GM23338 (cell line): ENCODE measurements at regions not wholly inside any gene's neighbourhood (a gene's known extent, or its start where the extent isn't known, plus 50 kb on each side); places are given as distances from the start of the nearest gene placed in this dataset.

ENCODE experiments used
- ATAC-seq: fragments of 200-7000 bp; cut with Tn5 transposase; 3 replicates; pipeline ENCODE4 v1.9.1; 2020
- DNase-seq: peaks from one replicate; pipeline ENCODE4 v3.0.0-alpha.2; 2015; ENCODE audit warnings: low spot score
- H2AFZ ChIP-seq: fragments of 200-600 bp; sonication (generic); 2 replicates; pipeline ENCODE4 v1.8.0; 2016; ENCODE audit warnings: antibody characterized with exemption, mild to moderate bottlenecking, moderate library complexity
- H3F3A ChIP-seq: fragments of 200-600 bp; sonication (generic); replicated peaks from 2 replicates; pipeline ENCODE4 v1.8.0; 2017; ENCODE audit warnings: antibody characterized with exemption, mixed run types, low read depth
- H3K27ac ChIP-seq: fragments of 200-600 bp; sonication (generic); 2 replicates; pipeline ENCODE4 v1.6.1; 2016; ENCODE audit warnings: low read depth
- H3K27me3 ChIP-seq: fragments of 200-600 bp; sonication (generic); 2 replicates; pipeline ENCODE4 v1.8.0; 2016; ENCODE audit warnings: mild to moderate bottlenecking, mixed run types, moderate library complexity; ENCODE audit not compliant: insufficient read depth
- H3K36me3 ChIP-seq: fragments of 200-600 bp; sonication (generic); 2 replicates; pipeline ENCODE4 v1.8.0; 2016; ENCODE audit warnings: mild to moderate bottlenecking; ENCODE audit not compliant: insufficient read depth
- H3K4me1 ChIP-seq: fragments of 200-600 bp; sonication (generic); 2 replicates; pipeline ENCODE4 v1.8.0; 2016; ENCODE audit warnings: mild to moderate bottlenecking, moderate library complexity; ENCODE audit not compliant: insufficient read depth
- H3K4me2 ChIP-seq: fragments of 200-600 bp; sonication (generic); 2 replicates; pipeline ENCODE4 v1.7.1; 2017; ENCODE audit warnings: mixed run types
- H3K4me3 ChIP-seq: fragments of 200-600 bp; sonication (generic); 2 replicates; pipeline ENCODE4 v1.6.1; 2016; ENCODE audit warnings: mixed run types
- H3K79me2 ChIP-seq: fragments of 200-600 bp; sonication (generic); replicated peaks from 2 replicates; pipeline ENCODE4 v1.8.0; 2017; ENCODE audit warnings: mild to moderate bottlenecking; ENCODE audit not compliant: insufficient read depth
- H3K9me2 ChIP-seq: fragments of 200-600 bp; sonication (generic); 2 replicates; pipeline ENCODE4 v1.8.0; 2017; ENCODE audit not compliant: insufficient read depth
- H4K20me1 ChIP-seq: fragments of 200-600 bp; sonication (generic); replicated peaks from 2 replicates; pipeline ENCODE4 v1.8.0; 2017; ENCODE audit warnings: mild to moderate bottlenecking; ENCODE audit not compliant: insufficient read depth
- H3K27ac Mint-ChIP-seq: 2 replicates; pipeline ENCODE4 v1.8.0; 2020; ENCODE audit warnings: inconsistent platforms, mild to moderate bottlenecking, moderate library complexity, mixed read lengths
- H3K27me3 Mint-ChIP-seq: 3 replicates; pipeline ENCODE4 v1.8.0; 2022; ENCODE audit warnings: low read depth, mild to moderate bottlenecking, moderate library complexity, mixed read lengths, inconsistent platforms; ENCODE audit not compliant: insufficient read depth, poor library complexity
- H3K36me3 Mint-ChIP-seq: 3 replicates; pipeline ENCODE4 v1.8.0; 2021; ENCODE audit warnings: low read depth, mild to moderate bottlenecking, inconsistent platforms, moderate library complexity, mixed read lengths
- H3K4me1 Mint-ChIP-seq: 3 replicates; pipeline ENCODE4 v1.8.0; 2020; ENCODE audit warnings: mild to moderate bottlenecking, inconsistent platforms, mixed read lengths
- H3K4me3 Mint-ChIP-seq: 3 replicates; pipeline ENCODE4 v1.8.0; 2021; ENCODE audit warnings: moderate library complexity, mild to moderate bottlenecking, inconsistent platforms, mixed read lengths
- H3K9me3 Mint-ChIP-seq: 3 replicates; pipeline ENCODE4 v1.8.0; 2020; ENCODE audit warnings: moderate library complexity, mild to moderate bottlenecking, inconsistent platforms, mixed read lengths
- CREB1 ChIP-seq: fragments of 250-450 bp; sonication (Bioruptor Pico); IDR thresholded peaks from 2 replicates; pipeline ENCODE4 v1.5.0; 2020; ENCODE audit warnings: low read depth, mild to moderate bottlenecking, moderate library complexity
- ETS1 ChIP-seq: IDR thresholded peaks from 2 replicates; pipeline ENCODE4 v1.6.1; 2016; ENCODE audit warnings: antibody characterized with exemption
- EZH2 ChIP-seq: fragments of 200-600 bp; sonication (generic); IDR thresholded peaks from one replicate; pipeline ENCODE4 v1.8.0; 2017; ENCODE audit warnings: antibody characterized with exemption, mild to moderate bottlenecking, low read depth; ENCODE audit not compliant: unreplicated experiment
- EZH2phosphoT487 ChIP-seq: fragments of 200-600 bp; sonication (generic); IDR thresholded peaks from one replicate; pipeline ENCODE4 v1.8.1; 2018; ENCODE audit warnings: antibody characterized with exemption; ENCODE audit not compliant: unreplicated experiment
- JUNB ChIP-seq: IDR thresholded peaks from one replicate; pipeline ENCODE4 v1.6.1; 2016; ENCODE audit warnings: antibody characterized with exemption; ENCODE audit not compliant: unreplicated experiment
- POLR2AphosphoS5 ChIP-seq: IDR thresholded peaks from 2 replicates; pipeline ENCODE4 v1.6.1; 2016; ENCODE audit warnings: antibody characterized with exemption, low read depth
- REST ChIP-seq: IDR thresholded peaks from one replicate; pipeline ENCODE4 v1.6.1; 2018; ENCODE audit warnings: antibody characterized with exemption; ENCODE audit not compliant: unreplicated experiment
- STAT1 ChIP-seq: IDR thresholded peaks from one replicate; pipeline ENCODE4 v1.6.1; 2016; ENCODE audit warnings: antibody characterized with exemption; ENCODE audit not compliant: unreplicated experiment

- H3K79me2 ChIP-seq = no peaks in the 10 kb centered on the region
- no peak overlapping the region for H3K27ac Mint-ChIP-seq
- no peak overlapping the region for H3K4me2 ChIP-seq
- H3K27me3 ChIP-seq = no peaks in the 10 kb centered on the region
- no peaks in the 10 kb centered on the region for H3K36me3 ChIP-seq
- H3K4me1 Mint-ChIP-seq = no peaks in the 10 kb centered on the region
- no peak overlapping the region for H3K4me3 ChIP-seq
- H3K36me3 Mint-ChIP-seq = no peaks in the 10 kb centered on the region
- DNase-seq (no peak), ATAC-seq (no peak)
- H3K9me3 Mint-ChIP-seq = no peaks in the 10 kb centered on the region
- no peak overlapping the region for H2AFZ ChIP-seq
- H3K27me3 Mint-ChIP-seq = peaks cover 3% of the 10 kb centered on the region
- peaks cover 12% of the 10 kb centered on the region; the same call in 1 of the 2 replicates for H3K9me2 ChIP-seq
- TF ChIP-seq ETS1 (no peak), POLR2AphosphoS5 (no peak), STAT1 (no peak)
- H3F3A ChIP-seq = no peaks in the 10 kb centered on the region
- H3K4me3 Mint-ChIP-seq = no peak overlapping the region
- H3K27ac ChIP-seq = no peak overlapping the region
- H4K20me1 ChIP-seq = no peaks in the 10 kb centered on the region
- no peaks in the 10 kb centered on the region for H3K4me1 ChIP-seq
These were observed 500.0 kb downstream of the PLPP3 start for GRCh38 chr1:56079391-56079790.

- DNase-seq (no peak), ATAC-seq (no peak)
- Mint-ChIP-seq H3K36me3 (no peaks in the 10 kb centered on the region), H3K4me3 (no peak overlapping the region), H3K4me1 (no peaks in the 10 kb centered on the region), H3K27me3 (peaks cover 3% of the 10 kb centered on the region), H3K27ac (no peak overlapping the region), H3K9me3 (no peaks in the 10 kb centered on the region)
- no peak overlapping the region for H3K4me2 ChIP-seq
- H4K20me1 ChIP-seq = no peaks in the 10 kb centered on the region
- no peak overlapping the region for H3K4me3 ChIP-seq
- no peaks in the 10 kb centered on the region for H3K36me3 ChIP-seq
- no peaks in the 10 kb centered on the region for H3K79me2 ChIP-seq
- H3K27ac ChIP-seq = no peak overlapping the region
- TF ChIP-seq REST = no peak
- TF ChIP-seq EZH2phosphoT487 = no peak
- no peaks in the 10 kb centered on the region for H3K4me1 ChIP-seq
- no peak overlapping the region for H2AFZ ChIP-seq
- H3F3A ChIP-seq = no peaks in the 10 kb centered on the region
- H3K9me2 ChIP-seq = peaks cover 20% of the 10 kb centered on the region; the same call in 1 of the 2 replicates
- H3K27me3 ChIP-seq = no peaks in the 10 kb centered on the region
These were observed 502.2 kb downstream of the PLPP3 start for GRCh38 chr1:56077206-56077605.

GRCh38 chr1:56074007-56074651 is 505.2 kb downstream of the PLPP3 start:
- no peak overlapping the region for H3K27ac Mint-ChIP-seq
- Histone ChIP-seq H4K20me1 (no peaks in the 10 kb centered on the region), H3K9me2 (peaks cover 14% of the 10 kb centered on the region; the same call in 1 of the 2 replicates), H3F3A (no peaks in the 10 kb centered on the region), H2AFZ (no peak overlapping the region), H3K4me1 (no peaks in the 10 kb centered on the region), H3K27me3 (no peaks in the 10 kb centered on the region), H3K36me3 (no peaks in the 10 kb centered on the region), H3K27ac (no peak overlapping the region), H3K4me3 (no peak overlapping the region), H3K4me2 (no peak overlapping the region), H3K79me2 (no peaks in the 10 kb centered on the region)
- H3K27me3 Mint-ChIP-seq = peaks cover 2% of the 10 kb centered on the region
- no peaks in the 10 kb centered on the region for H3K36me3 Mint-ChIP-seq
- H3K4me1 Mint-ChIP-seq = no peaks in the 10 kb centered on the region
- no peak overlapping the region for H3K4me3 Mint-ChIP-seq
- H3K9me3 Mint-ChIP-seq = no peaks in the 10 kb centered on the region
- ATAC-seq (no peak), DNase-seq (no peak)
- no peak for TF ChIP-seq JUNB
- TF ChIP-seq EZH2 = no peak
- TF ChIP-seq CREB1 (CRISPR knock-in tag) = no peak
